ENCODE measurements at regions not wholly inside any gene's neighbourhood (a gene's known extent, or its start where the extent isn't known, plus 50 kb on each side); places are given as distances from the start of the nearest gene placed in this dataset.

DNA sequence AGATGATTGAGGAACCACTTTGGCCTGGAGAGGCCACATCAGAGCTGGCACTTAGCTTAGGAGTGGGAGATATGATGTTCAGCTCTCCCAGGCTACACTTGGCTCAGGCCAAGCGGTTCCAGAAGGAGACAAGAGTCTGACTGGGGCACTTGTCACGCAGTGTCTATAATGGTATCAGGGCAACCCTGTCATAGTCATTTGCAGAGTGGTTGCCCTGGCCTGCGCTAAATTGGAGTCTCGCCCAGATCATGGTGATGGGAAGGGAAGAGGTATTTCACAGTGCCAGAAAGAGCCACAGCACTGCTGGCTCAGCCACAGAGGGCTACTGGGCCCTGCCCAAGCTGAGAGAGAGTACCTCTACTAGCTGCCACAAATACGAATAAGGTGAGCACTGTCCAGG is 186.9 kb upstream of the CRBN start:
- Histone ChIP-seq H3K4me3 (no peak overlapping the region), H3K9me3 (no peaks in the 10 kb centered on the region), H3K4me1 (no peaks in the 10 kb centered on the region), H3K27me3 (no peaks in the 10 kb centered on the region), H3K27ac (no peak overlapping the region), H3K36me3 (no peaks in the 10 kb centered on the region)
- TF ChIP-seq POLR2A (IDR thresholded peaks at IDR 0.05): no peak
- TF ChIP-seq, protein P1, sequence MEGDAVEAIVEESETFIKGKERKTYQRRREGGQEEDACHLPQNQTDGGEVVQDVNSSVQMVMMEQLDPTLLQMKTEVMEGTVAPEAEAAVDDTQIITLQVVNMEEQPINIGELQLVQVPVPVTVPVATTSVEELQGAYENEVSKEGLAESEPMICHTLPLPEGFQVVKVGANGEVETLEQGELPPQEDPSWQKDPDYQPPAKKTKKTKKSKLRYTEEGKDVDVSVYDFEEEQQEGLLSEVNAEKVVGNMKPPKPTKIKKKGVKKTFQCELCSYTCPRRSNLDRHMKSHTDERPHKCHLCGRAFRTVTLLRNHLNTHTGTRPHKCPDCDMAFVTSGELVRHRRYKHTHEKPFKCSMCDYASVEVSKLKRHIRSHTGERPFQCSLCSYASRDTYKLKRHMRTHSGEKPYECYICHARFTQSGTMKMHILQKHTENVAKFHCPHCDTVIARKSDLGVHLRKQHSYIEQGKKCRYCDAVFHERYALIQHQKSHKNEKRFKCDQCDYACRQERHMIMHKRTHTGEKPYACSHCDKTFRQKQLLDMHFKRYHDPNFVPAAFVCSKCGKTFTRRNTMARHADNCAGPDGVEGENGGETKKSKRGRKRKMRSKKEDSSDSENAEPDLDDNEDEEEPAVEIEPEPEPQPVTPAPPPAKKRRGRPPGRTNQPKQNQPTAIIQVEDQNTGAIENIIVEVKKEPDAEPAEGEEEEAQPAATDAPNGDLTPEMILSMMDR (IDR thresholded peaks at IDR 0.05): no peak
- no peak for DNase-seq
- intact Hi-C loops (cut with DNase I; ENCODE audit: low total_unique reads): no loop called here

DNA sequence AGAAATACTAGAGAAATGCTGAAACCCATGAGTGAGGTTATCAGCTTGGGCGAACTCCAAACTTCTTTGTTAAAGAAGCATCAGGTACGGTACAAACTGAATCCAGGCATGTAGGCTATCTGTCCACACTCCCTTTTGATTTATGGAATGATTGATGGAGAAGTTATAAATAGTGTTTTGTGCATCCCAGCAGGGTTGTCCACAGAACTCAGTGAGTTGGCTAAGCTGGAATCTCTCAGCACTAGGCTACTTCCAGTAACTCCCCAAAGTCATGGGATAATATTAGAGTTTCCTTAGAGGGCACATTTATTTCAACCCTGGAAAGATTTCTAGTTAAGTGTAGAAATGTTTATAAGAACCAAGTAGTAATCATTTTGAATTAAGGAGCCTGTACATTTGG is 186.2 kb upstream of the CRBN start:
- no peak for DNase-seq
- Histone ChIP-seq H3K4me1 (no peaks in the 10 kb centered on the region), H3K27ac (no peak overlapping the region), H3K36me3 (no peaks in the 10 kb centered on the region), H3K4me3 (no peak overlapping the region), H3K9me3 (no peaks in the 10 kb centered on the region), H3K27me3 (no peaks in the 10 kb centered on the region)
- no peak for TF ChIP-seq POLR2A (IDR thresholded peaks at IDR 0.05)
- TF ChIP-seq, protein P1 (IDR thresholded peaks at IDR 0.05): no peak
- intact Hi-C loops (cut with DNase I; ENCODE audit: low total_unique reads): no loop called here

DNA sequence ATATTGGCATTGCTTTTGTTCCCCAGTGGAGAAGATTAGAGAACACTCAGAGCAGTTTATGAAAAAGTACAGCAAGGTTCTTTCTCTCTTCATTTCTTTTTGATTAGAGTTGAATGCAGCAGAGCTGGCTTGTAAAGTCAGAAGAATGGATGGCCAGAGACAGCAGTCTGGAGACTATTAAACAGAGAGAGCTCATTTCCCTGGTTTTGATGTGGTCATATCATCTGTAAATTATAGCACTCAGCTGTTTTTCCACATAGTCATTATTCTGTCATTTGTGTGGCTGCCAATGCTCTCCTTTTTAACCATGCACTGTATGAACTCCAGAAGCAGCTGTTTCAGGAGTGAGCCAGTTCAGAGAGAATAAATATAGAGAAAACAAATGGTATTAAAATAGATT is 177.4 kb upstream of the CRBN start:
- H3K4me3 ChIP-seq: no peak overlapping the region
- no peak for TF ChIP-seq POLR2A (IDR thresholded peaks at IDR 0.05)
- TF ChIP-seq, protein P1 (IDR thresholded peaks at IDR 0.05): no peak
- H3K9me3 ChIP-seq: no peaks in the 10 kb centered on the region
- no peaks in the 10 kb centered on the region for H3K27me3 ChIP-seq
- no peak overlapping the region for H3K27ac ChIP-seq
- no peaks in the 10 kb centered on the region for H3K36me3 ChIP-seq
- no peak for DNase-seq
- H3K4me1 ChIP-seq: no peaks in the 10 kb centered on the region
- intact Hi-C loops (cut with DNase I; ENCODE audit: low total_unique reads): no loop called here

DNA sequence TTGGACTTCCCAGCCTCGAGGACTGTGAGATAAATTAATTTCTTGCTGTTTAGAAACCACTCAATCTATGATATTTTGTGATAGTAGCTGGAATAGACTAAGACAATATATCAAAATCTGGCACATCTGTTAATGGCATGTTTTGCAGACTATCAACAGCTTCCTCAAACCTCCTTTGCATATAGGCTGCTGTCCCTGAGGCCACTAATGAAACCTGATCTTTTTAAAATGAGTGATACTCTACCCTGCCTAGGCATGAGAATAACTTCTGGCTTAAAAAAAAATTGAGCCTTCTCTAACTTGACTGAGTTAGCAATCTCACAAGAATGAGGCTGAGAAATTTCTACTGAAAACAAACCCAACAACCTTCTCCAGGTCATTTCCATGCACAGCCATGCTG is 176.0 kb upstream of the CRBN start:
- H3K4me1 ChIP-seq: no peaks in the 10 kb centered on the region
- no peaks in the 10 kb centered on the region for H3K36me3 ChIP-seq
- no peak for DNase-seq
- no peaks in the 10 kb centered on the region for H3K9me3 ChIP-seq
- no peaks in the 10 kb centered on the region for H3K27me3 ChIP-seq
- intact Hi-C loops (cut with DNase I; ENCODE audit: low total_unique reads): no loop called here
- no peak overlapping the region for H3K4me3 ChIP-seq
- TF ChIP-seq POLR2A (IDR thresholded peaks at IDR 0.05): no peak
- TF ChIP-seq, protein P1 (IDR thresholded peaks at IDR 0.05): no peak
- no peak overlapping the region for H3K27ac ChIP-seq

DNA sequence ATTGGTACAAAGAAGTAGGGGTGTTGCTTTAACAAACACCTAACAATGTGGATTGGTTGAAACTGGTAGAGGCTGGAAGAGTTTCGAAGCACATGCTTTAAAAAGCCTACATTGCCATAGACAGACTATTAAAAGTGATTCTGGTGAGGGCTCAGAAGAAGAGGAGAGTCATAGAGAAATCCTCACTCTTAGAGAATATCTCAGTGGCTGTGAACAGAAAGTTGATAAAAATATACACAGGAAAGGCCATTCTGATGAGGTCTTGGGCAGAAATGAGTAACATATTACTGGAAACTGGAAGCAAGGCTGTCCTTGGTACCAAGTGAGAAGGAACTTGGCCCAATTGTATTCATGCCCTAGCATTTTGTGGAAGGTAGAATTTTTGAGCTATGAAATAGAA is 173.7 kb upstream of the CRBN start:
- Histone ChIP-seq H3K36me3 (no peaks in the 10 kb centered on the region), H3K9me3 (no peaks in the 10 kb centered on the region), H3K4me1 (no peaks in the 10 kb centered on the region), H3K4me3 (no peak overlapping the region), H3K27ac (no peak overlapping the region), H3K27me3 (no peaks in the 10 kb centered on the region)
- no peak for DNase-seq
- TF ChIP-seq, protein P1 (IDR thresholded peaks at IDR 0.05): no peak
- TF ChIP-seq POLR2A (IDR thresholded peaks at IDR 0.05): no peak
- intact Hi-C loops (cut with DNase I; ENCODE audit: low total_unique reads): no loop called here

Measured in uterus (tissue), 3 donors.